ENCODE measurements at regions not wholly inside any gene's neighbourhood (a gene's known extent, or its start where the extent isn't known, plus 50 kb on each side); places are given as distances from the start of the nearest gene placed in this dataset.

GRCh38 chr3:182530316-182530715, 263.0 kb upstream of the ATP11B start:
- in situ Hi-C loops (cut with MboI; ENCODE audit: low pct_unique_long_range_greater_than_20kb, low sequenced_read_pairs) = no loop called here
- no peak for DNase-seq

- peak; percentile 2 for DNase-seq
- in situ Hi-C loops (cut with MboI; ENCODE audit: low pct_unique_long_range_greater_than_20kb, low sequenced_read_pairs) = no loop called here
Measured at GRCh38 chr3:182533394-182533793, 259.9 kb upstream of the ATP11B start.

- no peak for DNase-seq
- in situ Hi-C loops (cut with MboI; ENCODE audit: low pct_unique_long_range_greater_than_20kb, low sequenced_read_pairs) = no loop called here
Measured at GRCh38 chr3:182544542-182544941, 248.8 kb upstream of the ATP11B start.

GRCh38 chr3:182562274-182562673, 231.0 kb upstream of the ATP11B start:
- no peak for DNase-seq
- in situ Hi-C loops (cut with MboI; ENCODE audit: low pct_unique_long_range_greater_than_20kb, low sequenced_read_pairs) = no loop called here

GRCh38 chr3:182565916-182566796, 227.1 kb upstream of the ATP11B start:
- no peak for DNase-seq
- in situ Hi-C loops (cut with MboI; ENCODE audit: low pct_unique_long_range_greater_than_20kb, low sequenced_read_pairs) = no loop called here

GRCh38 chr3:182567700-182568099, 225.6 kb upstream of the ATP11B start:
- no peak for DNase-seq
- in situ Hi-C loops (cut with MboI; ENCODE audit: low pct_unique_long_range_greater_than_20kb, low sequenced_read_pairs) = no loop called here

GRCh38 chr3:182568261-182568660, 225.0 kb upstream of the ATP11B start:
- in situ Hi-C loops (cut with MboI; ENCODE audit: low pct_unique_long_range_greater_than_20kb, low sequenced_read_pairs) = no loop called here
- no peak for DNase-seq

- DNase-seq = no peak
- in situ Hi-C loops (cut with MboI; ENCODE audit: low pct_unique_long_range_greater_than_20kb, low sequenced_read_pairs) = no loop called here
Measured at GRCh38 chr3:182568876-182569275, 224.4 kb upstream of the ATP11B start.

- in situ Hi-C loops (cut with MboI; ENCODE audit: low pct_unique_long_range_greater_than_20kb, low sequenced_read_pairs) = no loop called here
- no peak for DNase-seq
Measured at GRCh38 chr3:182570946-182571594, 222.2 kb upstream of the ATP11B start.

GRCh38 chr3:182575941-182576340, 217.4 kb upstream of the ATP11B start:
- no peak for DNase-seq
- in situ Hi-C loops (cut with MboI; ENCODE audit: low pct_unique_long_range_greater_than_20kb, low sequenced_read_pairs) = no loop called here

- DNase-seq = no peak
- in situ Hi-C loops (cut with MboI; ENCODE audit: low pct_unique_long_range_greater_than_20kb, low sequenced_read_pairs) = no loop called here
Measured at GRCh38 chr3:182583545-182583944, 209.8 kb upstream of the ATP11B start.

GRCh38 chr3:182585532-182586150, 207.7 kb upstream of the ATP11B start:
- in situ Hi-C loops (cut with MboI; ENCODE audit: low pct_unique_long_range_greater_than_20kb, low sequenced_read_pairs) = no loop called here
- no peak for DNase-seq

GRCh38 chr3:182592747-182593146, 200.6 kb upstream of the ATP11B start:
- DNase-seq = no peak
- in situ Hi-C loops (cut with MboI; ENCODE audit: low pct_unique_long_range_greater_than_20kb, low sequenced_read_pairs) = no loop called here

- in situ Hi-C loops (cut with MboI; ENCODE audit: low pct_unique_long_range_greater_than_20kb, low sequenced_read_pairs) = no loop called here
- DNase-seq = no peak
Measured at GRCh38 chr3:182596676-182597410, 196.5 kb upstream of the ATP11B start.

- DNase-seq = no peak
- in situ Hi-C loops (cut with MboI; ENCODE audit: low pct_unique_long_range_greater_than_20kb, low sequenced_read_pairs) = no loop called here
Measured at GRCh38 chr3:182597621-182598041, 195.7 kb upstream of the ATP11B start.

- in situ Hi-C loops (cut with MboI; ENCODE audit: low pct_unique_long_range_greater_than_20kb, low sequenced_read_pairs) = no loop called here
- DNase-seq = no peak
Measured at GRCh38 chr3:182601597-182601996, 191.7 kb upstream of the ATP11B start.

- no peak for DNase-seq
- in situ Hi-C loops (cut with MboI; ENCODE audit: low pct_unique_long_range_greater_than_20kb, low sequenced_read_pairs) = no loop called here
Measured at GRCh38 chr3:182603501-182603900, 189.8 kb upstream of the ATP11B start.

GRCh38 chr3:182605882-182606611, 187.3 kb upstream of the ATP11B start:
- no peak for DNase-seq
- in situ Hi-C loops (cut with MboI; ENCODE audit: low pct_unique_long_range_greater_than_20kb, low sequenced_read_pairs) = no loop called here

- in situ Hi-C loops (cut with MboI; ENCODE audit: low pct_unique_long_range_greater_than_20kb, low sequenced_read_pairs) = no loop called here
- no peak for DNase-seq
Measured at GRCh38 chr3:182606905-182607504, 186.3 kb upstream of the ATP11B start.

Data from KBM-7 (cell line).